Lung (tissue), 11 donors: ENCODE measurements at regions not wholly inside any gene's neighbourhood (a gene's known extent, or its start where the extent isn't known, plus 50 kb on each side); places are given as distances from the start of the nearest gene placed in this dataset.
A peak's percentile ranks its signal among the peaks of the same experiment; 100 is the strongest.
"Not testable (repeated sequence)": the region's sequence is repeated elsewhere in the genome, so short reads cannot be mapped to it uniquely, and the experiment has no call there.

ENCODE experiments used
- ATAC-seq: fragments of 200-7000 bp; cut with Tn5 transposase; one replicate; pipeline ENCODE4 v1.9.1; 2020; ENCODE audit warnings: moderate number of reproducible peaks; ENCODE audit not compliant: insufficient read depth, low FRiP score
- DNase-seq, 3 donors: peaks; one replicate each; pipeline ENCODE4 v3.0.0-alpha.2; 2013 to 2017
- H3K27ac ChIP-seq, 2 donors: one replicate each; pipeline ENCODE4 v1.5.1; 2013; ENCODE audit warnings: mild to moderate bottlenecking in 2 of 2, moderate library complexity in 2 of 2, control low read depth in 1 of 2, inconsistent platforms in 1 of 2, low read depth in 1 of 2, low read length in 1 of 2
- H3K27me3 ChIP-seq, 3 donors: one replicate each; pipeline ENCODE4 v1.5.1; 2013; ENCODE audit warnings: low read length in 2 of 3; ENCODE audit not compliant: control insufficient read depth in 3 of 3, insufficient read depth in 3 of 3
- H3K36me3 ChIP-seq, 4 donors: one replicate each; pipeline ENCODE4 v1.5.1; 2013; ENCODE audit warnings: low read length in 4 of 4, mild to moderate bottlenecking in 1 of 4, moderate library complexity in 1 of 4; ENCODE audit not compliant: control insufficient read depth in 4 of 4, insufficient read depth in 4 of 4
- H3K4me1 ChIP-seq, 5 donors: one replicate each; pipeline ENCODE4 v1.5.1; 2013; ENCODE audit warnings: low read length in 5 of 5, mild to moderate bottlenecking in 2 of 5, moderate library complexity in 1 of 5; ENCODE audit not compliant: control insufficient read depth in 5 of 5, insufficient read depth in 5 of 5
- H3K4me3 ChIP-seq: one replicate; pipeline ENCODE4 v1.5.1; 2013; ENCODE audit warnings: mild to moderate bottlenecking, control low read depth, moderate library complexity
- H3K9ac ChIP-seq, 2 donors: one replicate each; pipeline ENCODE4 v1.5.1; 2013; ENCODE audit warnings: low read length in 2 of 2, control low read depth in 1 of 2; ENCODE audit not compliant: insufficient read depth in 1 of 2
- H3K9me3 ChIP-seq, 4 donors: one replicate each; pipeline ENCODE4 v1.5.1; 2013; ENCODE audit warnings: low read length in 3 of 4, mild to moderate bottlenecking in 1 of 4, moderate library complexity in 1 of 4; ENCODE audit not compliant: control insufficient read depth in 4 of 4, insufficient read depth in 3 of 4
- WGBS, 2 donors: extraction: QIAGEN DNeasy Blood & Tissue Kit; methylation state at CpG; one replicate each; pipeline ENCODE4 v1.1.7; 2013; 5-methylcytosine and 5-hydroxymethylcytosine counted together
- TF ChIP-seq, protein P1 (sequence below): IDR thresholded peaks from 2 replicates; pipeline ENCODE4 v1.5.1; 2012; ENCODE audit warnings: mild to moderate bottlenecking; ENCODE audit errors: control extremely low read depth, extremely low read depth
- donor health status: control.
- donor health status: control.
- donor health status: Bipolar disorder and iron deficiency.
- donor health status: healthy.
- donor health status: DM: yes; HTN: yes; CAD: no.

GRCh38 chr12:124675881-124676713 lies 108.7 kb upstream of the NCOR2 start:
- no peak overlapping the region for H3K27ac ChIP-seq
- no peaks in the 10 kb centered on the region for H3K27me3 ChIP-seq
- H3K9ac ChIP-seq: peak overlapping the region in 1 of 2 donors; percentile 54
- H3K36me3 ChIP-seq: no peaks in the 10 kb centered on the region
- DNase-seq (peak in 2 of 3 donors; percentile 35 to 57), ATAC-seq (peak; percentile 45)
- TF ChIP-seq, protein P1, sequence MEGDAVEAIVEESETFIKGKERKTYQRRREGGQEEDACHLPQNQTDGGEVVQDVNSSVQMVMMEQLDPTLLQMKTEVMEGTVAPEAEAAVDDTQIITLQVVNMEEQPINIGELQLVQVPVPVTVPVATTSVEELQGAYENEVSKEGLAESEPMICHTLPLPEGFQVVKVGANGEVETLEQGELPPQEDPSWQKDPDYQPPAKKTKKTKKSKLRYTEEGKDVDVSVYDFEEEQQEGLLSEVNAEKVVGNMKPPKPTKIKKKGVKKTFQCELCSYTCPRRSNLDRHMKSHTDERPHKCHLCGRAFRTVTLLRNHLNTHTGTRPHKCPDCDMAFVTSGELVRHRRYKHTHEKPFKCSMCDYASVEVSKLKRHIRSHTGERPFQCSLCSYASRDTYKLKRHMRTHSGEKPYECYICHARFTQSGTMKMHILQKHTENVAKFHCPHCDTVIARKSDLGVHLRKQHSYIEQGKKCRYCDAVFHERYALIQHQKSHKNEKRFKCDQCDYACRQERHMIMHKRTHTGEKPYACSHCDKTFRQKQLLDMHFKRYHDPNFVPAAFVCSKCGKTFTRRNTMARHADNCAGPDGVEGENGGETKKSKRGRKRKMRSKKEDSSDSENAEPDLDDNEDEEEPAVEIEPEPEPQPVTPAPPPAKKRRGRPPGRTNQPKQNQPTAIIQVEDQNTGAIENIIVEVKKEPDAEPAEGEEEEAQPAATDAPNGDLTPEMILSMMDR: no peak
- H3K9me3 ChIP-seq: no peaks in the 10 kb centered on the region
- H3K4me3 ChIP-seq: no peak overlapping the region
- 54 to 61% methylated on average over 36 of the region's 36 CpGs for WGBS, 2 donors
- peaks cover 0 to 30% (median 10%) of the 10 kb centered on the region in 5 donors for H3K4me1 ChIP-seq

- Histone ChIP-seq H3K9ac (no peak overlapping the region), H3K36me3 (no peaks in the 10 kb centered on the region), H3K27ac (no peak overlapping the region), H3K4me3 (no peak overlapping the region), H3K9me3 (no peaks in the 10 kb centered on the region), H3K27me3 (no peaks in the 10 kb centered on the region), H3K4me1 (peaks cover 0 to 29% (median 10%) of the 10 kb centered on the region in 5 donors)
- DNase-seq (no peak), ATAC-seq (no peak)
- 61 to 94% methylated on average over 1 of the region's 1 CpG for WGBS, 2 donors
- TF ChIP-seq, protein P1: no peak
Measured at GRCh38 chr12:124674937-124675336, 107.5 kb upstream of the NCOR2 start.

- DNase-seq (no peak), ATAC-seq (no peak)
- Histone ChIP-seq H3K27me3 (no peaks in the 10 kb centered on the region), H3K36me3 (no peaks in the 10 kb centered on the region), H3K4me3 (no peak overlapping the region), H3K4me1 (peaks cover 0 to 20% (median 8%) of the 10 kb centered on the region in 5 donors), H3K9me3 (no peaks in the 10 kb centered on the region), H3K27ac (no peak overlapping the region), H3K9ac (no peak overlapping the region)
- 87% methylated on average over 14 to 15 of the region's 15 CpGs for WGBS, 2 donors
- TF ChIP-seq, protein P1: no peak
Measured at GRCh38 chr12:124673801-124674617, 106.6 kb upstream of the NCOR2 start.

DNA sequence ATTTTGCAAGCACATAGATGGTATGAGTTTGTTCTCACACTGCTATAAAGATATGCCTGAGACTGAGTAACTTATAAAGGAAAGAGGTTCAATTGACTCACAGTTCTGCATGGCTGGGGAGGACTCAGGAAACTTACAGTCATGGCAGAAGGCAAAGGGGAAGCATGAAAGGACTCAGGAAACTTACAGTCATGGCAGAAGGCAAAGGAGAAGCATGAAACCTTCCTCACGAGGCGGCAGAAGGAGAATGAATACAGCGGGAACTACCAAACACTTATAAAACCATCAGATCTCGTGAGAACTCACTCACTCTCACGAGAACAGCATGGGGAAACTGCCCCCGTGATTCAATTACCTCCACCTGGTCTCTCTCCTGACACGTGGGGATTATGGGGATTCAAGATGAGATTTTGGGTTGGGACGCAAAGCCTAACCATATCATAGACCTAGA lies 101.9 kb upstream of the NCOR2 start:
- not testable (repeated sequence) for H3K27ac ChIP-seq

More for the DNA sequence above, 101.9 kb upstream of the NCOR2 start:
- H3K9me3 ChIP-seq, ATAC-seq, H3K36me3 ChIP-seq, DNase-seq, H3K4me3 ChIP-seq, H3K9ac ChIP-seq, H3K27me3 ChIP-seq: not testable (repeated sequence)
- peaks cover 0 to 13% (median 7%) of the 10 kb centered on the region in 5 donors for H3K4me1 ChIP-seq
- 45 to 68% methylated on average over 8 of the region's 8 CpGs for WGBS, 2 donors
